Subcutaneous abdominal adipose tissue (tissue), 5 donors: ENCODE measurements at regions not wholly inside any gene's neighbourhood (a gene's known extent, or its start where the extent isn't known, plus 50 kb on each side); places are given as distances from the start of the nearest gene placed in this dataset.

Source experiments
- H3K27ac ChIP-seq: one replicate; pipeline ENCODE4 v1.7.0; 2013; ENCODE audit warnings: low read depth, mild to moderate bottlenecking, inconsistent platforms, low read length, moderate library complexity
- H3K27me3 ChIP-seq, 5 donors: one replicate each; pipeline ENCODE4 v1.7.0; 2013; ENCODE audit warnings: low read length in 5 of 5, inconsistent platforms in 1 of 5; ENCODE audit not compliant: control insufficient read depth in 5 of 5, insufficient read depth in 4 of 5
- H3K36me3 ChIP-seq, 5 donors: one replicate each; pipeline ENCODE4 v1.7.0; 2013; ENCODE audit warnings: low read length in 5 of 5; ENCODE audit not compliant: control insufficient read depth in 5 of 5, insufficient read depth in 5 of 5
- H3K4me1 ChIP-seq, 5 donors: one replicate each; pipeline ENCODE4 v1.7.0; 2013; ENCODE audit warnings: low read length in 5 of 5, mild to moderate bottlenecking in 3 of 5, moderate library complexity in 1 of 5; ENCODE audit not compliant: control insufficient read depth in 5 of 5, insufficient read depth in 5 of 5
- H3K4me3 ChIP-seq, 5 donors: one replicate each; pipeline ENCODE4 v1.7.0; 2013; ENCODE audit warnings: low read length in 5 of 5, low read depth in 1 of 5
- H3K9ac ChIP-seq, 5 donors: one replicate each; pipeline ENCODE4 v1.7.0; 2013; ENCODE audit warnings: low read length in 5 of 5, mild to moderate bottlenecking in 4 of 5, moderate library complexity in 3 of 5
- H3K9me3 ChIP-seq, 5 donors: one replicate each; pipeline ENCODE4 v1.7.0; 2013; ENCODE audit warnings: low read length in 5 of 5; ENCODE audit not compliant: control insufficient read depth in 5 of 5
- donor health status: healthy.
- donor health status: healthy.
- donor health status: healthy.
- donor health status: healthy.
- donor health status: healthy.

DNA sequence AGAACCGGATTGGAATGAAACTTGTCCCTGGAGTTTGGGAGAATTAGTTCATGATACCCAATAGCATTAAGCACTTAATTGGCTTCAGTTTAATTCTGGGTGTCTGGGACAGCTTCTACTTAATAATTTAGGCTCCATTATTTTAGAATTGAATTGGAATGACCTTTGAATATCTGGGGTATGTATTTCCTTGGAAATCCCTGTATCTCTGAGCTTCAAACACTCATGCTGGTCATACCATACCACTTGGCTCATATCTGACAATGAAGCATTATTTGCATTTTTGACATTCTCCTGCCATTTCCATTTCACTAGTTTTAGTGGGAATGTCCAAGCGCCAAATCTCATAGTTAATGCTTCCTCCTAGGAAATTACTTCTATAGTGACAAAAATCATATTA is 393.1 kb downstream of the DIPK2A start:
- Histone ChIP-seq H3K4me3 (no peak overlapping the region), H3K4me1 (no peaks in the 10 kb centered on the region), H3K9me3 (peaks cover 0 to 15% (median 3%) of the 10 kb centered on the region in 5 donors), H3K27ac (no peak overlapping the region), H3K36me3 (no peaks in the 10 kb centered on the region), H3K9ac (no peak overlapping the region), H3K27me3 (no peaks in the 10 kb centered on the region)

DNA sequence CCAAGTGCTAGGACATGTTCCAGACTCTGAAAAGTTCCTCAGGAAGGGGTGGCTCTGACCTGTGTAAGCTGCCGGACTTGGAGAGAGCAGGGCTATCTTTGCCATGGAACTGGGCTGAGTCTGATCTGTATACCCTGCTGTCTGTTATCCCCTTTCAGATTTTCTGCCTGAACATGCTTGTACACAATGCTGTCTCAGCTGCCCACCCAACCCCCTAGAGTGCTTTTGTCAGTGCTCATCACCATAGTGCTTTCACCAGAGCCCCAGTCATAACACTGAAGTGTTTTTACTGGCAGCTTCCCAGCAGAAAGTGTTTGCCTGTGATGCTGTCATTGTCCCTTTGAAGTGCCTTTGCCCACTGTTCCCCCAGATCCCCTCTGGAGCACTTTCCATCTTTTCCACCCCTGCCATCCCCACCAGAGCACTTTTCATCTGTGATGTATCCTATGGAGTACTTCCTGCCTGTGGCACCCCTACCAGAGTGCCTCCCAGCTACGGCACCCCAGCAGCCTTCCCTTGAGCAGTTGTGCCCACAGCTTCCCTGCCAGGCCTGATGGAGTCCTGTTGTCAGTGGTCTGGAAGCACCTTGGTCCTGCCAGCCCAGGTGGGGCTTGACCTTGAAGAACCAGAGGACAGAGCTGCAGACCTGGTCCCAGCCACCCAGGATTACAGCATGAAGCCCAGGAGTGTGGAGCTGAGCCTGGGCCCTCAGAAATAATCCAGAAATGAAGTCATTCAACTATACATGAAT is 397.7 kb downstream of the DIPK2A start:
- H3K27ac ChIP-seq = no peak overlapping the region
- H3K4me3 ChIP-seq = no peak overlapping the region
- no peaks in the 10 kb centered on the region for H3K4me1 ChIP-seq
- H3K9me3 ChIP-seq = peaks cover 0 to 15% (median 3%) of the 10 kb centered on the region in 5 donors
- H3K27me3 ChIP-seq = no peaks in the 10 kb centered on the region
- H3K36me3 ChIP-seq = no peaks in the 10 kb centered on the region
- no peak overlapping the region for H3K9ac ChIP-seq

DNA sequence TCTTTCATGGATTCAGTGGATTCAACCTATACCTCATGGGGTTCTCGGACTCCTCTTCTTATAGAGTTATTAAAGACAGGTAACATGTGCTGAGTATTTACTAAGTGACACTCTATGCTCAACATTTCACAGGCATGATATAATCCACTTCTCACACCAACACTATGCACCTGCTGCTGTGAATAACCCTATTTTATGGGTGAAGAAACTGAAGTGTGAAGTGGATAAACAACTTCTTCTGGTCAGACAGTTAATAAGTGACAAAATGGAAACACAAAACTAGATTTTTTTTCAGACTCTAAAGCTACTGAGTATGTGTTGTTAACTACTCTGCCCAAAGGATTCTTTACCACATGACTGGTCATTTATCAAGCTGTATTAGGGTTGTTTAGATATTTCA is 403.5 kb downstream of the DIPK2A start:
- no peak overlapping the region for H3K9ac ChIP-seq
- no peaks in the 10 kb centered on the region for H3K27me3 ChIP-seq
- no peak overlapping the region for H3K27ac ChIP-seq
- H3K4me3 ChIP-seq = no peak overlapping the region
- H3K36me3 ChIP-seq = no peaks in the 10 kb centered on the region
- no peaks in the 10 kb centered on the region for H3K4me1 ChIP-seq
- peaks cover 0 to 5% (median 2%) of the 10 kb centered on the region in 5 donors for H3K9me3 ChIP-seq

DNA sequence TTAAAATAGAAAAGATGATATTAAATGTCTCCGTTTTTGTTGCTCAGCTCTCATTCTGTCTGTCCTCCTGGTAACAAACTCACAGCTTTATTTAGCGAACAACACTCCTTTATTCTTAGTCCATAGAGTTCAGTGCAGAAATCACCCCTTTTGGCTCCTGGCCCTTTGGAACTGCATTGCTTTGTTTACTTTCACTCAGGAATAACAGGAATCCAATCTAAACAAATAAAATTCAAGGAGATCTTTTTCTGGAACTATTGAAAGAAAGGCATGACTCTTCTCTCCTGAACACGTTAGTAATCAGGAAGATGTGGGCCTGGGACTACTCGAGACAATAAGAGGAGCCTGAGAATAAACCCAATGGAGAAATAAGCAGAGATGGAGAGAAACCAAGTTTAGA is 409.2 kb downstream of the DIPK2A start:
- H3K27ac ChIP-seq = no peak overlapping the region
- H3K4me1 ChIP-seq = no peaks in the 10 kb centered on the region
- peaks cover 0 to 5% (median 2%) of the 10 kb centered on the region in 5 donors for H3K9me3 ChIP-seq
- H3K4me3 ChIP-seq = no peak overlapping the region
- no peaks in the 10 kb centered on the region for H3K27me3 ChIP-seq
- no peaks in the 10 kb centered on the region for H3K36me3 ChIP-seq
- H3K9ac ChIP-seq = no peak overlapping the region

DNA sequence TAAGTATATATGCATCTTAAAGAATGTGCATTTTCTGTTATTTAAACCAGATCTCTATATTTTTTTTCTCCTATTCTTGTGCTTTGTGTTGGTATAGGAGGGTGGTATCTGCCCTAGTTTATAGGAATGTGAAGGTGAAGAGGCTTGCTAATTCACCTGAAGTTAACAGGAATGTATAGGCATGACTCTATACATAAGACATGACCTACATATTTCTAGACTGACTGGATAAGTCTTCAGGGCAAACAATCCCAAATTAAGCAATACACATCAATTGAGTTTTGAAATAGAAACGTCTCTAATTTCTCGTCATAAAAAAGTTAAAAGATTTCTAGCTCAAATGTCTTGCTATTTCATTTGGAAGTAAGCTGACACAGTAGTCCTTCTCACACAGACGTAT is 410.0 kb downstream of the DIPK2A start:
- Histone ChIP-seq H3K36me3 (no peaks in the 10 kb centered on the region), H3K4me1 (no peaks in the 10 kb centered on the region), H3K9me3 (peaks cover 0 to 5% (median 2%) of the 10 kb centered on the region in 5 donors), H3K9ac (no peak overlapping the region), H3K27ac (no peak overlapping the region), H3K4me3 (no peak overlapping the region), H3K27me3 (no peaks in the 10 kb centered on the region)

DNA sequence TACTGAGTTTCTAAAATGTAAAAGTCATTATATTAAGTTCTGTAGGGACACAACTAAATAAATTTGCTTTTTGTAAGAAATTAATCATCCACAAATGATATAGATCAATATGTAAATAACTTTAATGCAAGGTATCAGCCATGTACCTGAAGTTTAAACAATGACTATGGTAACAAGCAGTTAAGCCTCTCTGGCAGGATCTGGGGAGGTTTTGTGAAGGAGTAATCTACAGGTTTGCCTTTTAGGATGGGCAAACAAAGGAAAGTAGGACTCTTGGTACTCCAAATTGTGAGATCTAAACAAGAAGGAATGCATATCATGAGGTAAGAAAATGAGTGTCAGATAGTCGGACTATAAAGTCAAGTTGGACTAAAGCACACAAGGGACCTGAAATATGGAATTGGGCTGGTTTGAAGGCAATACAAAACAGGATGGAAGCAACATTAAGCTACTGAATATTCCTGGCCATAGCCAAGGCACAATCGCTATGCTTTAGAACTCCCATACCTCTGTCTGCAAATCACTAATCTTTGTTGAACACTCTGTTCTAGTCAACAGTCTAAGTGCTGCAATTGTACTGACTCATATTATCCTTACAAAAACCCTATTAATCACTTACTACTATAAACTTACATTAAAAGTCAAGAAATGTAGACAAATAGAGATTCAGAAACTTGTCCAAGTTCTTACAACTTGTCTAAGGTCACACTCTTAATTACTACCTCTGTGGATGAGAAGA is 412.8 kb downstream of the DIPK2A start:
- H3K4me3 ChIP-seq = no peak overlapping the region
- no peaks in the 10 kb centered on the region for H3K36me3 ChIP-seq
- H3K27ac ChIP-seq = no peak overlapping the region
- no peaks in the 10 kb centered on the region for H3K27me3 ChIP-seq
- no peaks in the 10 kb centered on the region for H3K9me3 ChIP-seq
- no peak overlapping the region for H3K9ac ChIP-seq
- H3K4me1 ChIP-seq = no peaks in the 10 kb centered on the region

DNA sequence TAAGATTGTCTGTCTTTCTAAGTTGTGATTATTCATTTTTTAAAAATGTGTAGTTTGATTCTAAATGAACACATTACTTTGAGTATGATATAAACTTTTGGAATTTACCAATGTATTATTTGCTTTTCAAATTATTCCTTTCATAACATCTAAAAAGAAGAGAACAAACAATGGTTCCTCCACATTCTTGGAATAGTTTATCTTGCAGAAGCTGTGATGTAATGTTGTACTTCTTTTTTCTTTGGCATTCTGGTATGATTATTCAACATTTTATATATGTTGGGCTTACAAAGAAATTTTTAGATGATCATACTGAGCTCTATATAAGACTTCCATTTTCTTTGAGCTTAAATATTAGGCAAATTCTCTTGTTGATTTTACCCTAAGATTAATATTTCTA is 419.2 kb downstream of the DIPK2A start:
- Histone ChIP-seq H3K27ac (no peak overlapping the region), H3K27me3 (no peaks in the 10 kb centered on the region), H3K9ac (no peak overlapping the region), H3K4me1 (no peaks in the 10 kb centered on the region), H3K4me3 (no peak overlapping the region), H3K9me3 (no peaks in the 10 kb centered on the region), H3K36me3 (no peaks in the 10 kb centered on the region)

DNA sequence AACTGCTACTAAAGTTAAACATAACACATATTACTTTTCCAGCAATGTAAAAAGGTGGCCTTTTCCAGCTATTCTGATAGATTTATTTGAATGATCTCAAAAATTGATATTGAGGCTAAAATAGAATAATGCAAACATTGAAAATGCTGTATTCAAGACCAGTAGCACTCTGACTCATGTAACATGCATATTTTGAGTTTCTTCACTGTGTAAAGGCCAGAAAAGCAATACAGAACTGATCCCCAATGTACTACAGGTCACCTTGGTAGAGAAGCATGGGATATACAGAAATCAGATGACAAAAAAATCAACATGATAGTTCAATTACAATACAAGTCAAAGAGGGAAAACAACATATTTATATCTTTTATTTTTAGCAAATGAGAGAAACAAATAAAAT is 419.6 kb downstream of the DIPK2A start:
- Histone ChIP-seq H3K9me3 (no peaks in the 10 kb centered on the region), H3K4me3 (no peak overlapping the region), H3K27me3 (no peaks in the 10 kb centered on the region), H3K4me1 (no peaks in the 10 kb centered on the region), H3K36me3 (no peaks in the 10 kb centered on the region), H3K27ac (no peak overlapping the region), H3K9ac (no peak overlapping the region)

DNA sequence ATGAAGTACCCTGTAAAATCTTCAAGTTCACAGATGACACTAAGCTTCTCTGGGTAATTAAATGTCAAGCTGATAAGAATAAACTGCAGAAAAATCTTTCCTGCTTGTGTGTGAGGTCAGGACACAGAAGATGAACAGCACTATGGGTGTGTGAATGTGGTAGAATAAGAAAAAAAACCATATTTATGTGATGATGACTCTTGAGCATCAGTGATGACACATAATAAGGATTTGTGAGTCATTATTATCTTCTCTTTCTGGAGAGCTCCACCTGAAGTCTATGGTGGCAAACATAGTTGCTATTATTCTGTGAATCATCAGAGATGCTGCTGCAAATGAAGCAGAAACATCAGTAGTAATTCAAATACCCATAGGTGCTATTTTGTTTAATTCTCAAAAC is 422.4 kb downstream of the DIPK2A start:
- Histone ChIP-seq H3K36me3 (no peaks in the 10 kb centered on the region), H3K4me1 (no peaks in the 10 kb centered on the region), H3K27me3 (no peaks in the 10 kb centered on the region), H3K9me3 (peaks cover 0 to 6% (median 0%) of the 10 kb centered on the region in 5 donors), H3K4me3 (no peak overlapping the region), H3K27ac (no peak overlapping the region), H3K9ac (no peak overlapping the region)

DNA sequence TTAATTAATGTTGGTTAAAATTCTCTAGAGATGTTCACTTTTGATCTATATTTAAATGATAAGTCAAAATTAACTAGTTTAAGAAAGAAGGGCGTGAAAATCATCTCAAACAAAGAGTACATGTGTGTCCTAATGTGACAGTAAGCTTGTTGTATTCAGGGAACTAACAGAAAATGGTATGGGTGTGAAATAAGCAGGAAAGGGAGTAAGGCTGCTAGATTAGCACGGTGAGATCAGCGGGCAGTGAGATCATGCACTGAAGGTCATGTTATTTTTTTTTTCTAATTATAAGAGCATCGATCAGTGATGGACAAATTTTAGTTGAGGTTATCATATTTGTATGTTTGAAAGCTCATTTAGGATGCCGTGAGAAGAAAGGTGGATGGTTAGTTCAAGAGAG is 430.8 kb downstream of the DIPK2A start:
- Histone ChIP-seq H3K4me1 (no peaks in the 10 kb centered on the region), H3K9me3 (peaks cover 0 to 12% (median 8%) of the 10 kb centered on the region in 5 donors), H3K27me3 (no peaks in the 10 kb centered on the region), H3K9ac (no peak overlapping the region), H3K4me3 (no peak overlapping the region), H3K36me3 (no peaks in the 10 kb centered on the region), H3K27ac (no peak overlapping the region)
